Stimulated activated naive B cell treated with anti-CD40 and anti-IgM and Interleukin-4, amounts not matched to agents 10 μg/mL and 1 μg/mL and 100 μg/mL, for 72 hours (primary cell): ENCODE measurements at regions not wholly inside any gene's neighbourhood (a gene's known extent, or its start where the extent isn't known, plus 50 kb on each side); places are given as distances from the start of the nearest gene placed in this dataset.

ENCODE experiments used
- ATAC-seq, 2 donors: fragments of 150-1000 bp; cut with Tn5 transposase; replicated peaks; 2 replicates each; pipeline ENCODE4 v1.10.0; 2021; ENCODE audit warnings: moderate library complexity in 1 of 2
- DNase-seq: peaks from one replicate; pipeline ENCODE4 v3.0.0; 2021
- H3K27ac Mint-ChIP-seq: one replicate; pipeline ENCODE4 v1.8.0; 2022; ENCODE audit warnings: mild to moderate bottlenecking, mixed read lengths
- H3K27me3 Mint-ChIP-seq, 2 donors: one replicate each; pipeline ENCODE4 v1.8.0; 2022; ENCODE audit warnings: mixed read lengths in 2 of 2
- H3K36me3 Mint-ChIP-seq, 2 donors: one replicate each; pipeline ENCODE4 v1.8.0; 2022; ENCODE audit warnings: mixed read lengths in 2 of 2, mild to moderate bottlenecking in 1 of 2
- H3K4me1 Mint-ChIP-seq, 2 donors: one replicate each; pipeline ENCODE4 v1.8.0; 2022; ENCODE audit warnings: mixed read lengths in 2 of 2, mild to moderate bottlenecking in 1 of 2
- H3K4me3 Mint-ChIP-seq, 2 donors: one replicate each; pipeline ENCODE4 v1.8.0; 2022; ENCODE audit warnings: mild to moderate bottlenecking in 2 of 2, mixed read lengths in 2 of 2, moderate library complexity in 1 of 2
- H3K9me3 Mint-ChIP-seq, 2 donors: one replicate each; pipeline ENCODE4 v1.8.0; 2022; ENCODE audit warnings: mixed read lengths in 2 of 2, mild to moderate bottlenecking in 1 of 2

DNA sequence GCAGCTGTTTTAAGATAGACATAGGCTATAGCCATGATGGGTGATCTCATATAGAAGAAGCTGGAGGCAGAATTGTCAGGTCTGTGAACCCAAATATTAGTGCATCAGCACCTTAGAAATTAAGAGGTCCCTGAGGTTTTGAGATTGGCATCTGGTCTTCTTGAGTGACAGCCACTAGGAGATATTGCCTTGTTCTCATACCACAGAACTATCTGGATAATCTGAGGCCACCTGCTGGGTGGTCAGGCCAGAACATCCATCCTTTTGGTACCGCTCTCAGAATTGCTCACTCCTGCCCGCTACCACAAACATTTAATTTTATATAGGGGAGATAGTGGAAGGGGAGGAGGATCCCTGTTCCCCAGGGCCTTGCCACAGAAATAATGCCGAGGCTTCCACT is 210.6 kb upstream of the ZPLD1 start:
- Mint-ChIP-seq H3K9me3 (peaks cover 3 to 4% of the 10 kb centered on the region in 2 donors), H3K27ac (no peak overlapping the region), H3K36me3 (peaks cover 3% of the 10 kb centered on the region in 2 donors), H3K4me1 (peaks cover 24 to 43% of the 10 kb centered on the region in 2 donors), H3K27me3 (peaks cover 4 to 6% of the 10 kb centered on the region in 2 donors), H3K4me3 (no peak overlapping the region)
- peak; percentile 24 for DNase-seq
- peak; percentile 83 to 88 for ATAC-seq

DNA sequence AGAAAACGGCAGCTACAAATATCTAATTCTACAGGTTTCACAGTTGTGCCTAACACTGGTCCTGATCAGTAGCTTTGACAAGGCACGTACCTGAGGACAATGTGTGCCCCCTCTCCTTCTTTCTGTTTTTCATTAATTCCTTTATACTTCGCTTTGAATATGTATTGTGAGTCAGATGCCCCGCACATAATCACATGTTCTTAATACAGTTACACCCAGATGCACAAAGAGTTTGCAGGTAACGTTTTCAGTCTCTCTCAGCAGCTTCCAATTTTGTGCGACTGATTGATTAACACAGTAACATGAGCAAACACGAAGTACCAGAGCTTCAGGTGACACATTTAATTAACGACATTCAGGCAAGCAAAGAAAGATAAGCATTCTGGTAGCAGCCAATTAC is 209.8 kb upstream of the ZPLD1 start:
- no peak for DNase-seq
- H3K27me3 Mint-ChIP-seq, result peaks cover 4 to 6% of the 10 kb centered on the region in 2 donors
- no peak overlapping the region for H3K27ac Mint-ChIP-seq

DNA sequence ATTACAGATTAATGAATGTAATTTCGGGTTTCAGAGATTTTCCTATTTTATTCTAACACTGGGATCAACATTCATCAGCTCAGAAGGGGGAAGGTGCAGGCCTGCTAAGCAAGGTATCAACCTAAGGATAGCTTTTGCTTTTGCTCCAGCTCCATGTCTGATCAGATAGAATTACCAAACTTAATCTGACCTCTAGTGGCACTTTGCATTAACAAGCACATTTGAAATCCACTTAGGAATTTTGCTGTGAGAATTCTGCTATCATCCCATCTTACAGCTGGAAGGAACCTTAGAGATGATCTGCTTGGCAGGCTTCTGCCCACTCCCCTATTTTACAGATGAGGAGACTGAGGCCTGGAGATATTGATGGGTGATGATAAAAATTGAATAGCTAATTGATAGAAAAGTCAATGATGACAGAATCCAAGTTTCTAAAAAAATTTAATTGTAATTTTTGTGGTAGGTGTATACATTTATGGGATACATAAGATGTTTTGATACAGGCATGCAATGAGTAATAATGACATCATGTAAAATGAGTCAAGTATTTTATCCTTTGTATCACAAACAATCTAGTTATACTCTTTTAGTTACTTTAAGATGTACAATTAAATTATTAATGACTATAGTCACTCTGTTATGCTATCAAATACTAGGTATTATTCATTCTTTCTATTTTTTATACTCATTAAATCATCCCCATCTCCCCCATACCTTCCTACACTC is 209.2 kb upstream of the ZPLD1 start:
- DNase-seq, result no peak
- Mint-ChIP-seq H3K27ac (peak overlapping the region; percentile 56), H3K4me3 (no peak overlapping the region), H3K36me3 (no peaks in the 10 kb centered on the region), H3K27me3 (peaks cover 4 to 6% of the 10 kb centered on the region in 2 donors), H3K9me3 (no peaks in the 10 kb centered on the region), H3K4me1 (peaks cover 28 to 51% of the 10 kb centered on the region in 2 donors)
- peak; percentile 62 for ATAC-seq

More for the DNA sequence above, 209.8 kb upstream of the ZPLD1 start:
- peaks cover 1 to 2% of the 10 kb centered on the region in 2 donors for H3K36me3 Mint-ChIP-seq
- peaks cover 27 to 48% of the 10 kb centered on the region in 2 donors for H3K4me1 Mint-ChIP-seq
- ATAC-seq, result no peak
- peaks cover under 1 to 1% of the 10 kb centered on the region in 2 donors for H3K9me3 Mint-ChIP-seq
- H3K4me3 Mint-ChIP-seq, result no peak overlapping the region

DNA sequence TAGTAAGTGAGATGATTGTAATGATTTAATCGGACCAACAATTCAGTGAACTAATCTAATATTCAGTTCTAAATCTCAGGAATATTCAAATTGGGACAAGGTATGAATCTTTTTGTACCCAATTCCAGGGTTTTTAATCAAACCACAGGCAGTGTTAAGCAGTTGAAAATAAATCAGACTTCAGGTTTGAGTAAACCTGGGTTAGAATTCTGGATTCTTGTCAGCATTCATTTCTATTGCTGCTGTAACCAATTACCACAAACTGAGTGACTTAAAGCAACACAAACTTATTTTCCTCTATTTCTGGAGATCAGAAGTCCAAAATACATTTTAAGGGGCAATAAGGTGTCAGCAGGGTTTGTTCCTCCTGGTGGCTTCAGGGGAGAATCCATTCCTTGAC is 208.4 kb upstream of the ZPLD1 start:
- Mint-ChIP-seq H3K36me3 (no peaks in the 10 kb centered on the region), H3K4me1 (peaks cover 29 to 55% of the 10 kb centered on the region in 2 donors), H3K9me3 (no peaks in the 10 kb centered on the region), H3K4me3 (no peak overlapping the region), H3K27me3 (peaks cover 4 to 6% of the 10 kb centered on the region in 2 donors), H3K27ac (no peak overlapping the region)
- DNase-seq (no peak), ATAC-seq (no peak)

DNA sequence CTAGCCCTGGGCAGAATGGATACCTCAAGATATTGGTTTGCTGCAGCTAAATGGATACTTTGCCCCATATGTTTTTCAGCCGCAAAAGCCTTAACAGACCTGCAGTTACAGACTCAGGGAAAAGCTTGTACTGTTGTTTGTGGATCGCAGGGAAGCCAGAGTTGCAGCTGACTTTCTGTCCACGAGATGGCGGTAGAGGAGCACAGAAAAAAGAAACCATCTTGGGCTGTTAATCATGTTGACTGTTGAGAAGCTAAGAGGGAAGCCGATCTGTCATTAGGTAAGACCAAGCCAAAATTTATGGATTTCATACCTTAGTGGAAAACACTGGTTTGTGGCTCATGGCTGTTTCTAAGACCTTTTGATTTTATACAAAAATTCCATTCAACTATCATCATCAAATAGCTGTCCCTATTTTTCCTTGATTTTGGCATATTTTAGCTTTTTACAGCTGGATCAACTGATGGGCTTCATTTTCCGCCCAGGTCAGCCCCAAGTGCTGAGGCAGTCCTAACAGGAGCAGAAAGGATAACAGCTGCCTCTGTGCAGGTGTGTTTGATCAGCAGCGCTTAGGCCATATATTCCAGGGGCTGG is 205.7 kb upstream of the ZPLD1 start:
- DNase-seq (peak; percentile 71), ATAC-seq (peak; percentile 44 to 45)
- no peak overlapping the region for H3K27ac Mint-ChIP-seq
- peaks cover 26 to 50% of the 10 kb centered on the region in 2 donors for H3K4me1 Mint-ChIP-seq
- no peaks in the 10 kb centered on the region for H3K9me3 Mint-ChIP-seq
- no peak overlapping the region for H3K4me3 Mint-ChIP-seq
- H3K36me3 Mint-ChIP-seq, result no peaks in the 10 kb centered on the region
- peaks cover 6 to 11% of the 10 kb centered on the region in 2 donors for H3K27me3 Mint-ChIP-seq

DNA sequence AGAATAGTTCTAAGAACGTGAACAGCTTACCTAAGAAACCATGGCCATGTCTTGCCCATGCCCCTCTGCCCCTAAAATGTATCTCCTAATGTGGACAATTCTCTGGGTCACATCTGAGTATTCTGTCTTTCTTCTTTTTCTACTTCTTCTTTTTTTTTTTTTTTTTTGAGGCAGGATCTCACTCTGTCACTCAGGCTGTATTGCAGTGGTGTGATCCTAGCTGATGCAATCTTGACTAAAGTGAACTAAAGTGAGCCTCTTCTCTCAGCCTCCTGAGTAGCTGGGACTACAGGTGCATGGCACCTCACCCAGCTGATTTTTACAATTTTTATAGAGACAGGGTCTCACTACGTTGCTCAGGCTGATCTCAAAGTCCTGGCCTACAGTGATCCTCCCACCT is 204.8 kb upstream of the ZPLD1 start:
- H3K36me3 Mint-ChIP-seq, result no peaks in the 10 kb centered on the region
- ATAC-seq, result no peak
- H3K4me3 Mint-ChIP-seq, result no peak overlapping the region
- peaks cover 30 to 50% of the 10 kb centered on the region in 2 donors for H3K4me1 Mint-ChIP-seq
- peak overlapping the region; percentile 78 for H3K27ac Mint-ChIP-seq
- H3K9me3 Mint-ChIP-seq, result no peaks in the 10 kb centered on the region
- DNase-seq, result no peak
- peaks cover 6 to 11% of the 10 kb centered on the region in 2 donors for H3K27me3 Mint-ChIP-seq

DNA sequence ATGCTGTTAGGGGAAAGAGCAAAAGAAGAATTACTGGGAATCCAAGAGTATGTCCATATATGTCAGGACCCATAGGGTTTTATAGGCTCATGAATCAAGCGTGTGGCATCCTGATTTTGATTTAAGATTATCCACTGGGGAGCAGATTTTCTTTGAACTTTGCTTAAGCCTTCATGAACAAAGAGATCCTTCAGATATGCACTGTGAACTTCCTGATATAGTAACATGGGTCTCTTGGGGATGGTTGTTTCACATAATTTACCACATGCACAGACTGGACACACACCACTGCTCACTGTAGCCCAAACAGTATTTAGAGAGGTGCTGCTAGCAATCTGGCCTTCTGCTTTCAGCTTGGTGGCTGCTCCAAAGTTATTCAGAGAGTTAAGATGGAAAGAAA is 200.9 kb upstream of the ZPLD1 start:
- Mint-ChIP-seq H3K36me3 (no peaks in the 10 kb centered on the region), H3K27ac (no peak overlapping the region), H3K4me1 (peaks cover 37 to 60% of the 10 kb centered on the region in 2 donors), H3K9me3 (no peaks in the 10 kb centered on the region), H3K4me3 (peak overlapping the region in 1 of 2 donors; percentile 35), H3K27me3 (peaks cover 0 to 8% of the 10 kb centered on the region in 2 donors)
- DNase-seq (peak; percentile 35), ATAC-seq (peak; percentile 99)

DNA sequence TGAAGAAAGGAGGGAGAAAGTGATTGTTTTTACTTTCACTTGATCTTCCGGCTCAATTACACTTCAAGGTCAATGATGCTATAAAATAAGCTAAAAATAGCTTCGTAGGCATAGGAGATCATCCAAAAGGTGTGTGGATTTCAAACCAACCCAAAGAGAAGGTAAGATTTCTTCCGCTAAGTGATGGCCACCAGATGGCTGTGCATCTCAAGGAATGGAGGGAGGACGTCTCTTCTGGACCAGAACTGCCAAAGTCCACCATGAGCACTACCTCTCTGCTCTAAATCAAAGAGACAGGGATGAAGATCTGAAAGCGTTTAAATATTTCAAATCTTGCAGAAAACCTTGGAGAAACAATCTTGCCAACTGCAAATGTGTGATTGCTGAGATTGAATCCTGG is 199.1 kb upstream of the ZPLD1 start:
- DNase-seq (no peak), ATAC-seq (no peak)
- H3K4me1 Mint-ChIP-seq, result peaks cover 30 to 52% of the 10 kb centered on the region in 2 donors
- peaks cover 7 to 13% of the 10 kb centered on the region in 2 donors for H3K27me3 Mint-ChIP-seq
- no peaks in the 10 kb centered on the region for H3K36me3 Mint-ChIP-seq
- H3K4me3 Mint-ChIP-seq, result no peak overlapping the region
- no peaks in the 10 kb centered on the region for H3K9me3 Mint-ChIP-seq
- no peak overlapping the region for H3K27ac Mint-ChIP-seq

DNA sequence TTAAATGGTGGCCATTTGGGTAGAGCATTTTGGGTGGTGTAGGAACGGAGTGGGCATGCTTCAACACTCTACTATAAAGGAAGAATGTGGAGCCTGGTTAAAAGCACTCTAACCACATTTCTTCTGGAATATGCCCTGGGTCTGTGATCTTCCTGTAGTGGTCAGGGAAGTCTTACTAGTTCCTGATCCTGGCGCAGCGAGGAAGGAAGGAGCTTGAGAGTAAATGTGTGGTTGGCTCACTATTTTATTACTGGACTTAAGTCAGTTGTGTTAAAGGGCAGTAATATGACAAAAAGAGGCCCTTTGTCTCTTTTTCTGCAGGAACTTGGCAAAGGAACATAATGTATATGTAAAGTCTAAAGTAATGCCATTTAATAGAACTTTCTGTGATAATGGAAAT is 197.6 kb upstream of the ZPLD1 start:
- DNase-seq, result no peak
- peaks cover 13 to 15% of the 10 kb centered on the region in 2 donors for H3K27me3 Mint-ChIP-seq
- H3K4me3 Mint-ChIP-seq, result no peak overlapping the region
- peaks cover 29 to 40% of the 10 kb centered on the region in 2 donors for H3K4me1 Mint-ChIP-seq
- no peaks in the 10 kb centered on the region for H3K9me3 Mint-ChIP-seq
- ATAC-seq, result no peak
- H3K27ac Mint-ChIP-seq, result no peak overlapping the region
- H3K36me3 Mint-ChIP-seq, result no peaks in the 10 kb centered on the region

DNA sequence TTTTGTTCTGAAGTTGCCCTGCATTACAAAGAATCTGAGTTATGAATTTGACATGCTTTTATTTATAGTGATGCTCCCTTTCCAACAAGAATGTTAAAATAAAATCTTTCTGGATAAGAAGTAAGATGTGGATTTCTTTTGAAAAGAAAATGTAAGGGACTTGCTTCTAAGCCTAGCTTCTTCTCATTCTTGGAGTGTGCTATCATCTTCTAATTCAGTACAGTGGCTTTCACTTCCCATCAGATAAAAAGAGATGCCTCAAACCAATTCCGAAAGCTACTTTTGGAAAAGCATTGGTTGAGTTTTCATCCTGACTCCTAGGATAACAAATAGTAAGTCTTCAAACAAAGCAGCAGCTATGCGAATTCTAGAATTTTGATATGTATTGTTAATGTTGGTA is 197.0 kb upstream of the ZPLD1 start:
- H3K36me3 Mint-ChIP-seq, result no peaks in the 10 kb centered on the region
- ATAC-seq (no peak), DNase-seq (no peak)
- H3K9me3 Mint-ChIP-seq, result no peaks in the 10 kb centered on the region
- H3K4me1 Mint-ChIP-seq, result peaks cover 27 to 38% of the 10 kb centered on the region in 2 donors
- H3K27me3 Mint-ChIP-seq, result peaks cover 13 to 19% of the 10 kb centered on the region in 2 donors
- no peak overlapping the region for H3K4me3 Mint-ChIP-seq
- no peak overlapping the region for H3K27ac Mint-ChIP-seq

DNA sequence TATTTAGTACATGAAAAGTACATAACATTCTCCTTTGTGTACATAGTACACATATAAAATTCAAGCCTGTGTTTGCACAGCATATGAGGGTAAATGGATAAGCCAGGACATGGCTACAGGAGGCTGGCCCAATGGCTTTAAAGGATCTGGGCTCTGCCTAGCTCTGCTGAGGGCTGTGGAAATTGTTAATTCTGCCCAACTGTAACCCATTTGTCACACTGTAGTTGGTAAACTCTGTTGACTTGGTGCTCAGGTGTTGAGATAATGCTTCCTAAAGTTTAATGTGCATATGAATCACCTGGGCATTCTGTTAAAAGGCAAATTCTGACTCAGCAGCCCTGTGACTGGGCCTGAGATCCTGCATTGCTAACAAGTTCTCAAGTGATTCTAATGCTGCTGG is 196.5 kb upstream of the ZPLD1 start:
- H3K27ac Mint-ChIP-seq, result no peak overlapping the region
- no peaks in the 10 kb centered on the region for H3K9me3 Mint-ChIP-seq
- peaks cover 11 to 19% of the 10 kb centered on the region in 2 donors for H3K27me3 Mint-ChIP-seq
- H3K4me1 Mint-ChIP-seq, result peaks cover 24 to 32% of the 10 kb centered on the region in 2 donors
- DNase-seq, result no peak
- H3K36me3 Mint-ChIP-seq, result no peaks in the 10 kb centered on the region
- no peak overlapping the region for H3K4me3 Mint-ChIP-seq
- no peak for ATAC-seq

DNA sequence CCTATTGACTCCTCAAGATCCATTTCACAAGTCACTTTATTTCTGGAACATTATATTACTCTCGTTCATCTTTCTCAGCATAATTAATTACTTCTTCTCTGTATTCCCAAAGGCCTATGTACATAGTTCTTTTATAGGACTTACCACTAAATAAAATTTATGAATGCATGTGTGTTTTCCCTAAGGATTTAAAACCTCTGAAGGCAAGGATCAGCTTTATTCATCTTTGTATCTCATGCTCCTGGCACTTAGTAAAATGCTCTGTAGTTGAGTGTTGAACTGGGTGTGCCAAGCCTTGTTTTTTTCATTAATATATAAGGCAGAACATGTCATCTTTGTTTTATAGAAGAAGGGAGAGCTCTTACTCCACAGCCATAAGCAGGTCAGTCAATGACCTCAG is 194.1 kb upstream of the ZPLD1 start:
- no peak overlapping the region for H3K4me3 Mint-ChIP-seq
- peaks cover 20 to 30% of the 10 kb centered on the region in 2 donors for H3K27me3 Mint-ChIP-seq
- no peaks in the 10 kb centered on the region for H3K36me3 Mint-ChIP-seq
- no peak overlapping the region for H3K27ac Mint-ChIP-seq
- ATAC-seq, result no peak
- no peak for DNase-seq
- H3K4me1 Mint-ChIP-seq, result peaks cover 8 to 12% of the 10 kb centered on the region in 2 donors
- H3K9me3 Mint-ChIP-seq, result no peaks in the 10 kb centered on the region

DNA sequence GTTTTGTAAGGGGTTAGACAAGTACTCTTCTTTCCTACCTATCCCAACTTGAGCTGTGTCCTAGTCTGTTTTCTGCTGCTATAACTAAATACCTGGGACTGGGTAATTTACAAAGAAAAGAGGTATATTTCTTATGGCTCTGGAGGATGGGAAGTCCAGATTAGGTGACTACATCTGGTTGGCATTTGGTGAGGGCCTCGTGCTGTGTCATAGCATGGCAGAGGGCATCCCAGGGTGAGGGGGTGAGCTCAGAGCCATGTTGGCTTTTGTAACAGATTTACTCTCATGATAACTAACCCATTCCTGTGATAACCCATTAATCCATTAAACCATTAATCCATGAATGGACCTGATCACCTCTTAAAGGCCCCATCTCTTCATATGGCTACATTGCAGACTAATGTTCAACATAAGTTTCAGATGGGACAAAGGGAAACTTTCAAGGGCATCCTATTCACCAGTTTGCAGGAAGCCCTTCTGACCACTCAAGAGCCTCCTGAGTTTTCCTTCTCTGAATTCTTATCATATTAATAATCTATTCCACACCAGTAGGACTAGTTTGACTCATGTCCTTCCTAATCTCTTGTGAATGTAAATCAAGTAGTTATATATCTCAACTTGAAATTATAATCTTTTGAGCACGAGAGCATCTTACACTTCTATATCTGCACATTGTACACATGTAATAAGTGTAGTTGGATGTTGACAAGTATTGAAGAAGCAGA is 185.7 kb upstream of the ZPLD1 start:
- no peak overlapping the region for H3K4me3 Mint-ChIP-seq
- peaks cover 25 to 33% of the 10 kb centered on the region in 2 donors for H3K27me3 Mint-ChIP-seq
- no peak overlapping the region for H3K27ac Mint-ChIP-seq
- no peaks in the 10 kb centered on the region for H3K4me1 Mint-ChIP-seq
- H3K36me3 Mint-ChIP-seq, result no peaks in the 10 kb centered on the region
- DNase-seq (no peak), ATAC-seq (no peak)
- H3K9me3 Mint-ChIP-seq, result no peaks in the 10 kb centered on the region

DNA sequence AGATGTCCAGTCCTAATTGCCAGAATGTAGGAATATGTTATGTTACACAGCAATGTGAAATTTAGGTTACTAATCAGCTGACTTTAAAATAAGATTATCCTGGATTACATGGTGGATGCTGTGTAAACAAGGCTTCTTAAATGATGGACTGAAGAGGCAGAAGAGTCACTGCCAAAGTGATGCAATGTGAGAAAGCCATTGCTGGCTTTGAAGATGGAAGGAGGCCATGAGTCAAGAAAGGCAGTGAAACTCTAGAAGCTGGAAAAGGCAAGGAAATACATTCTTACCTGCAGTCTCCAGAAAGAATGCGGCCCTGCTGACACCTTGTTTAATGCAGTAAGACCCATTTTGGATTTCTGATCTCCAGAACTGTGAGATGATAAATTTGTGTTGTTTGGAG is 179.1 kb upstream of the ZPLD1 start:
- H3K36me3 Mint-ChIP-seq, result no peaks in the 10 kb centered on the region
- no peak overlapping the region for H3K4me3 Mint-ChIP-seq
- peaks cover 7 to 24% of the 10 kb centered on the region in 2 donors for H3K4me1 Mint-ChIP-seq
- no peaks in the 10 kb centered on the region for H3K9me3 Mint-ChIP-seq
- no peak overlapping the region for H3K27ac Mint-ChIP-seq
- ATAC-seq (no peak), DNase-seq (no peak)
- peaks cover 16 to 26% of the 10 kb centered on the region in 2 donors for H3K27me3 Mint-ChIP-seq
